Peyer's patch (tissue), 4 donors: ENCODE measurements at regions not wholly inside any gene's neighbourhood (a gene's known extent, or its start where the extent isn't known, plus 50 kb on each side); places are given as distances from the start of the nearest gene placed in this dataset.

ENCODE experiments used
- DNase-seq, 3 donors: peaks; one replicate each; pipeline ENCODE4 v3.0.0-alpha.2; 2017 to 2019
- H3K27ac ChIP-seq, 4 donors: fragments of 200-600 bp; sonication (generic); one replicate each; pipeline ENCODE4 v1.5.1; 2016 to 2019
- H3K27me3 ChIP-seq, 2 donors: fragments of 200-600 bp; sonication (generic); one replicate each; pipeline ENCODE4 v1.5.1; 2019
- H3K36me3 ChIP-seq, 3 donors: fragments of 200-600 bp; sonication (generic); one replicate each; pipeline ENCODE4 v1.5.1; 2016 to 2019
- H3K4me1 ChIP-seq, 4 donors: fragments of 200-600 bp; sonication (generic); one replicate each; pipeline ENCODE4 v1.5.1; 2016 to 2019
- H3K4me3 ChIP-seq, 4 donors: fragments of 200-600 bp; sonication (generic); 1 replicate in 3 of 4; 2 replicates in 1 of 4; pipeline ENCODE4 v1.5.1; 2016 to 2019; ENCODE audit warnings: mild to moderate bottlenecking in 1 of 4
- H3K9me3 ChIP-seq, 4 donors: fragments of 200-600 bp; sonication (generic); one replicate each; pipeline ENCODE4 v1.5.1; 2016 to 2019; ENCODE audit warnings: mild to moderate bottlenecking in 1 of 4
- CTCF ChIP-seq, 6 experiments: fragments of 450-650 bp in 4 of 6; fragments of 200-600 bp in 2 of 6; sonication (generic) in 1 of 6; IDR thresholded peaks; one replicate each; pipeline ENCODE4 v1.5.1; 2017 to 2019; ENCODE audit warnings: antibody characterized with exemption in 6 of 6, mild to moderate bottlenecking in 3 of 6, moderate library complexity in 1 of 6
- POLR2A ChIP-seq, 2 donors: fragments of 450-650 bp; IDR thresholded peaks; one replicate each; pipeline ENCODE4 v1.5.1; 2017; ENCODE audit warnings: antibody characterized with exemption in 2 of 2, mild to moderate bottlenecking in 2 of 2, moderate library complexity in 2 of 2

- no peaks in the 10 kb centered on the region for H3K36me3 ChIP-seq
- TF ChIP-seq CTCF (IDR thresholded peaks at IDR 0.05) (no peak), POLR2A (IDR thresholded peaks at IDR 0.05) (no peak)
- no peak overlapping the region for H3K27ac ChIP-seq
- no peak for DNase-seq
- H3K27me3 ChIP-seq = no peaks in the 10 kb centered on the region
- no peaks in the 10 kb centered on the region for H3K9me3 ChIP-seq
- no peak overlapping the region for H3K4me3 ChIP-seq
- no peaks in the 10 kb centered on the region for H3K4me1 ChIP-seq
These were observed 442.7 kb upstream of the FLRT2 start for GRCh38 chr14:85087201-85087600.

GRCh38 chr14:85088192-85088591 lies 441.8 kb upstream of the FLRT2 start:
- Histone ChIP-seq H3K36me3 (no peaks in the 10 kb centered on the region), H3K9me3 (no peaks in the 10 kb centered on the region), H3K27ac (no peak overlapping the region), H3K4me3 (no peak overlapping the region), H3K27me3 (no peaks in the 10 kb centered on the region), H3K4me1 (no peaks in the 10 kb centered on the region)
- TF ChIP-seq POLR2A (IDR thresholded peaks at IDR 0.05) = no peak
- no peak for DNase-seq

GRCh38 chr14:85090681-85091080 lies 439.3 kb upstream of the FLRT2 start:
- no peak overlapping the region for H3K4me3 ChIP-seq
- DNase-seq = no peak
- no peaks in the 10 kb centered on the region for H3K27me3 ChIP-seq
- TF ChIP-seq POLR2A (IDR thresholded peaks at IDR 0.05) (no peak), CTCF (IDR thresholded peaks at IDR 0.05) (no peak)
- H3K36me3 ChIP-seq = no peaks in the 10 kb centered on the region
- no peak overlapping the region for H3K27ac ChIP-seq
- H3K4me1 ChIP-seq = no peaks in the 10 kb centered on the region
- no peaks in the 10 kb centered on the region for H3K9me3 ChIP-seq

- H3K4me3 ChIP-seq = no peak overlapping the region
- no peak for DNase-seq
- no peak overlapping the region for H3K27ac ChIP-seq
- no peaks in the 10 kb centered on the region for H3K27me3 ChIP-seq
- H3K4me1 ChIP-seq = no peaks in the 10 kb centered on the region
- no peak for TF ChIP-seq POLR2A (IDR thresholded peaks at IDR 0.05)
- no peaks in the 10 kb centered on the region for H3K36me3 ChIP-seq
- no peaks in the 10 kb centered on the region for H3K9me3 ChIP-seq
These were observed 436.2 kb upstream of the FLRT2 start for GRCh38 chr14:85093631-85094330.

GRCh38 chr14:85102591-85102990 lies 427.4 kb upstream of the FLRT2 start:
- TF ChIP-seq CTCF (IDR thresholded peaks at IDR 0.05) = no peak
- TF ChIP-seq POLR2A (IDR thresholded peaks at IDR 0.05) = no peak

GRCh38 chr14:85106506-85106905 lies 423.4 kb upstream of the FLRT2 start:
- H3K27me3 ChIP-seq = no peaks in the 10 kb centered on the region

More at GRCh38 chr14:85102591-85102990, 427.4 kb upstream of the FLRT2 start:
- Histone ChIP-seq H3K36me3 (no peaks in the 10 kb centered on the region), H3K9me3 (no peaks in the 10 kb centered on the region), H3K4me3 (no peak overlapping the region), H3K27ac (no peak overlapping the region), H3K4me1 (no peaks in the 10 kb centered on the region), H3K27me3 (no peaks in the 10 kb centered on the region)
- DNase-seq = no peak

More at GRCh38 chr14:85106506-85106905, 423.4 kb upstream of the FLRT2 start:
- no peak for TF ChIP-seq CTCF (IDR thresholded peaks at IDR 0.05)
- TF ChIP-seq POLR2A (IDR thresholded peaks at IDR 0.05) = no peak
- no peak overlapping the region for H3K4me3 ChIP-seq
- H3K36me3 ChIP-seq = no peaks in the 10 kb centered on the region
- no peaks in the 10 kb centered on the region for H3K4me1 ChIP-seq
- no peaks in the 10 kb centered on the region for H3K9me3 ChIP-seq
- no peak overlapping the region for H3K27ac ChIP-seq
- no peak for DNase-seq
